SHP77 treated with DMSO at 0.1 percent for 48 hours (cell line): ENCODE measurements at regions not wholly inside any gene's neighbourhood (a gene's known extent, or its start where the extent isn't known, plus 50 kb on each side); places are given as distances from the start of the nearest gene placed in this dataset.

Experiments
- DNase-seq: peaks from one replicate; lab custom pipeline; 2025; lab: John Stamatoyannopoulos, UW

GRCh38 chr15:96222981-96223380 is 107.5 kb upstream of the NR2F2 start:
- DNase-seq, result no peak

GRCh38 chr15:96223939-96224338 is 106.6 kb upstream of the NR2F2 start:
- DNase-seq, result no peak

GRCh38 chr15:96225642-96226259 is 104.7 kb upstream of the NR2F2 start:
- DNase-seq, result no peak

- no peak for DNase-seq
These were observed 99.8 kb upstream of the NR2F2 start for GRCh38 chr15:96230526-96231181.

- DNase-seq, result no peak
These were observed 98.2 kb upstream of the NR2F2 start for GRCh38 chr15:96232335-96232734.

GRCh38 chr15:96234109-96234892 is 96.2 kb upstream of the NR2F2 start:
- no peak for DNase-seq

- DNase-seq, result no peak
These were observed 93.5 kb upstream of the NR2F2 start for GRCh38 chr15:96237002-96237401.

GRCh38 chr15:96242761-96243160 is 87.7 kb upstream of the NR2F2 start:
- no peak for DNase-seq

GRCh38 chr15:96243701-96244100 is 86.8 kb upstream of the NR2F2 start:
- DNase-seq, result no peak

- no peak for DNase-seq
These were observed 85.2 kb upstream of the NR2F2 start for GRCh38 chr15:96245252-96245651.

GRCh38 chr15:96246057-96246456 is 84.4 kb upstream of the NR2F2 start:
- DNase-seq, result no peak

- DNase-seq, result no peak
These were observed 82.7 kb upstream of the NR2F2 start for GRCh38 chr15:96247621-96248305.

- DNase-seq, result no peak
These were observed 78.4 kb upstream of the NR2F2 start for GRCh38 chr15:96252148-96252547.

GRCh38 chr15:96253006-96253747 is 77.3 kb upstream of the NR2F2 start:
- no peak for DNase-seq

GRCh38 chr15:96254173-96254572 is 76.3 kb upstream of the NR2F2 start:
- no peak for DNase-seq

GRCh38 chr15:96255599-96255998 is 74.9 kb upstream of the NR2F2 start:
- no peak for DNase-seq

GRCh38 chr15:96261575-96262034 is 68.9 kb upstream of the NR2F2 start:
- DNase-seq, result no peak

- no peak for DNase-seq
These were observed 68.4 kb upstream of the NR2F2 start for GRCh38 chr15:96262097-96262496.

GRCh38 chr15:96262549-96263489 is 67.7 kb upstream of the NR2F2 start:
- DNase-seq, result no peak

GRCh38 chr15:96264351-96264798 is 66.1 kb upstream of the NR2F2 start:
- no peak for DNase-seq
